Karpas-422 (cell line): ENCODE measurements at regions not wholly inside any gene's neighbourhood (a gene's known extent, or its start where the extent isn't known, plus 50 kb on each side); places are given as distances from the start of the nearest gene placed in this dataset.

Experiments
- DNase-seq: peaks from one replicate; pipeline ENCODE4 v3.0.0-alpha.2; 2015
- H2AFZ ChIP-seq: fragments of 200-600 bp; sonication (generic); 2 replicates; pipeline ENCODE4 v1.6.1; 2014; ENCODE audit warnings: antibody characterized with exemption, low read length, mixed read lengths
- H3K27ac ChIP-seq: fragments of 200-600 bp; sonication (generic); 2 replicates; pipeline ENCODE4 v1.5.1; 2014; ENCODE audit warnings: mild to moderate bottlenecking, low read length, moderate library complexity
- H3K27me3 ChIP-seq: fragments of 200-600 bp; sonication (generic); 2 replicates; pipeline ENCODE4 v1.6.1; 2014; ENCODE audit warnings: low read length, mixed read lengths
- H3K36me3 ChIP-seq: fragments of 200-600 bp; sonication (generic); 2 replicates; pipeline ENCODE4 v1.6.1; 2014; ENCODE audit warnings: low read length, mixed read lengths; ENCODE audit not compliant: insufficient read depth
- H3K4me1 ChIP-seq: fragments of 200-600 bp; sonication (generic); 2 replicates; pipeline ENCODE4 v1.6.1; 2014; ENCODE audit warnings: mild to moderate bottlenecking, low read length, mixed read lengths
- H3K4me2 ChIP-seq: fragments of 200-600 bp; sonication (generic); 2 replicates; pipeline ENCODE4 v1.6.1; 2014; ENCODE audit warnings: low read length, low read depth, mild to moderate bottlenecking; ENCODE audit not compliant: poor library complexity, severe bottlenecking
- H3K4me3 ChIP-seq: fragments of 200-600 bp; sonication (generic); 2 replicates; pipeline ENCODE4 v1.5.1; 2014; ENCODE audit warnings: mild to moderate bottlenecking, antibody characterized with exemption, low read length, mixed read lengths
- H3K79me2 ChIP-seq: fragments of 200-600 bp; sonication (generic); 2 replicates; pipeline ENCODE4 v1.6.1; 2014; ENCODE audit warnings: mild to moderate bottlenecking, low read length, mixed read lengths
- H3K9ac ChIP-seq: fragments of 200-600 bp; sonication (generic); 2 replicates; pipeline ENCODE4 v1.6.0; 2014; ENCODE audit warnings: low read length
- H3K9me2 ChIP-seq: fragments of 200-600 bp; sonication (generic), shearing (Covaris generic); replicated peaks from 2 replicates; pipeline ENCODE4 v1.6.0; 2014; ENCODE audit warnings: mild to moderate bottlenecking, low read length, moderate library complexity; ENCODE audit not compliant: insufficient read depth
- H3K9me3 ChIP-seq: fragments of 300-700, 200-600 bp; sonication (generic); 2 replicates; pipeline ENCODE4 v1.6.1; 2014; ENCODE audit warnings: low read length, mixed read lengths
- H4K20me1 ChIP-seq: fragments of 200-600 bp; sonication (generic); 2 replicates; pipeline ENCODE4 v1.6.1; 2014; ENCODE audit warnings: mild to moderate bottlenecking, antibody characterized with exemption, low read length, low read depth; ENCODE audit not compliant: insufficient read depth

GRCh38 chr4:52298444-52298843 lies 247.3 kb downstream of the SPATA18 start:
- Histone ChIP-seq H3K27ac (no peak overlapping the region), H3K36me3 (no peaks in the 10 kb centered on the region), H3K9me2 (no peaks in the 10 kb centered on the region), H3K4me1 (peaks cover 13% of the 10 kb centered on the region), H3K9me3 (no peaks in the 10 kb centered on the region), H3K27me3 (no peaks in the 10 kb centered on the region), H3K4me3 (no peak overlapping the region), H3K79me2 (no peaks in the 10 kb centered on the region), H3K4me2 (no peak overlapping the region), H4K20me1 (no peaks in the 10 kb centered on the region), H2AFZ (no peak overlapping the region), H3K9ac (no peak overlapping the region)
- no peak for DNase-seq

GRCh38 chr4:52299120-52299519 lies 248.0 kb downstream of the SPATA18 start:
- Histone ChIP-seq H3K27ac (no peak overlapping the region), H3K9me3 (no peaks in the 10 kb centered on the region), H3K4me1 (peaks cover 18% of the 10 kb centered on the region), H3K79me2 (no peaks in the 10 kb centered on the region), H3K9ac (no peak overlapping the region), H3K9me2 (no peaks in the 10 kb centered on the region), H3K27me3 (no peaks in the 10 kb centered on the region), H3K36me3 (no peaks in the 10 kb centered on the region), H3K4me2 (no peak overlapping the region), H2AFZ (no peak overlapping the region), H4K20me1 (no peaks in the 10 kb centered on the region), H3K4me3 (no peak overlapping the region)
- no peak for DNase-seq

GRCh38 chr4:52311464-52312125 lies 260.5 kb downstream of the SPATA18 start:
- Histone ChIP-seq H3K4me3 (no peak overlapping the region), H3K9me3 (no peaks in the 10 kb centered on the region), H3K9me2 (no peaks in the 10 kb centered on the region), H3K9ac (no peak overlapping the region), H3K36me3 (no peaks in the 10 kb centered on the region), H3K4me1 (no peaks in the 10 kb centered on the region), H3K27me3 (no peaks in the 10 kb centered on the region), H3K79me2 (no peaks in the 10 kb centered on the region), H4K20me1 (no peaks in the 10 kb centered on the region), H3K4me2 (no peak overlapping the region), H2AFZ (no peak overlapping the region), H3K27ac (no peak overlapping the region)
- DNase-seq: no peak

GRCh38 chr4:52312722-52313121 lies 261.6 kb downstream of the SPATA18 start:
- H3K4me3 ChIP-seq: no peak overlapping the region
- H3K9me2 ChIP-seq: no peaks in the 10 kb centered on the region
- no peaks in the 10 kb centered on the region; the same call in 1 of the 2 replicates for H3K27me3 ChIP-seq
- DNase-seq: no peak
- no peak overlapping the region for H3K4me2 ChIP-seq
- H3K9me3 ChIP-seq: no peaks in the 10 kb centered on the region
- H3K4me1 ChIP-seq: no peaks in the 10 kb centered on the region
- no peak overlapping the region for H3K9ac ChIP-seq
- no peak overlapping the region for H3K27ac ChIP-seq
- H2AFZ ChIP-seq: peak overlapping the region; percentile 18; the same call in 1 of the 2 replicates
- no peaks in the 10 kb centered on the region for H4K20me1 ChIP-seq
- no peaks in the 10 kb centered on the region for H3K79me2 ChIP-seq
- H3K36me3 ChIP-seq: no peaks in the 10 kb centered on the region

GRCh38 chr4:52317361-52317879 lies 266.3 kb downstream of the SPATA18 start:
- no peaks in the 10 kb centered on the region for H3K9me2 ChIP-seq
- H3K36me3 ChIP-seq: no peaks in the 10 kb centered on the region
- H3K4me2 ChIP-seq: no peak overlapping the region
- peak overlapping the region; percentile 28; the same call in 1 of the 2 replicates for H2AFZ ChIP-seq
- no peaks in the 10 kb centered on the region; the same call in 1 of the 2 replicates for H3K27me3 ChIP-seq
- H3K27ac ChIP-seq: no peak overlapping the region
- no peaks in the 10 kb centered on the region for H3K9me3 ChIP-seq
- H3K79me2 ChIP-seq: no peaks in the 10 kb centered on the region
- no peak overlapping the region for H3K4me3 ChIP-seq
- H3K9ac ChIP-seq: no peak overlapping the region
- no peaks in the 10 kb centered on the region for H4K20me1 ChIP-seq
- H3K4me1 ChIP-seq: no peaks in the 10 kb centered on the region
- DNase-seq: no peak

GRCh38 chr4:52317981-52318380 lies 266.9 kb downstream of the SPATA18 start:
- H4K20me1 ChIP-seq: no peaks in the 10 kb centered on the region
- H3K79me2 ChIP-seq: no peaks in the 10 kb centered on the region
- H2AFZ ChIP-seq: no peak overlapping the region
- H3K27me3 ChIP-seq: no peaks in the 10 kb centered on the region; the same call in 1 of the 2 replicates
- H3K9me3 ChIP-seq: no peaks in the 10 kb centered on the region
- no peak overlapping the region for H3K27ac ChIP-seq
- no peaks in the 10 kb centered on the region for H3K9me2 ChIP-seq
- DNase-seq: no peak
- no peak overlapping the region for H3K9ac ChIP-seq
- H3K4me1 ChIP-seq: no peaks in the 10 kb centered on the region
- no peak overlapping the region for H3K4me3 ChIP-seq
- no peaks in the 10 kb centered on the region for H3K36me3 ChIP-seq
- H3K4me2 ChIP-seq: no peak overlapping the region

- H3K9me2 ChIP-seq: no peaks in the 10 kb centered on the region
- no peaks in the 10 kb centered on the region for H3K4me1 ChIP-seq
- peaks cover 5% of the 10 kb centered on the region for H3K9me3 ChIP-seq
- no peaks in the 10 kb centered on the region for H3K79me2 ChIP-seq
- no peak overlapping the region for H3K4me2 ChIP-seq
- no peak for DNase-seq
- H3K4me3 ChIP-seq: no peak overlapping the region
- no peak overlapping the region for H3K9ac ChIP-seq
- no peak overlapping the region for H3K27ac ChIP-seq
- no peak overlapping the region for H2AFZ ChIP-seq
- no peaks in the 10 kb centered on the region for H3K36me3 ChIP-seq
- no peaks in the 10 kb centered on the region for H4K20me1 ChIP-seq
- no peaks in the 10 kb centered on the region for H3K27me3 ChIP-seq
These were observed 278.8 kb downstream of the SPATA18 start for GRCh38 chr4:52329894-52330293.

GRCh38 chr4:52343595-52343994 lies 292.5 kb downstream of the SPATA18 start:
- Histone ChIP-seq H3K4me2 (no peak overlapping the region), H4K20me1 (no peaks in the 10 kb centered on the region), H3K4me1 (peaks cover 4% of the 10 kb centered on the region), H3K9ac (no peak overlapping the region), H3K4me3 (no peak overlapping the region), H2AFZ (0 out of 2 replicates have a peak overlapping the region, but pooled peaks have one; percentile 1), H3K27me3 (no peaks in the 10 kb centered on the region), H3K9me3 (peaks cover 3% of the 10 kb centered on the region; the same call in 1 of the 2 replicates), H3K27ac (no peak overlapping the region), H3K36me3 (no peaks in the 10 kb centered on the region; the same call in 1 of the 2 replicates), H3K9me2 (no peaks in the 10 kb centered on the region), H3K79me2 (no peaks in the 10 kb centered on the region)
- no peak for DNase-seq
